ENCODE measurements at regions not wholly inside any gene's neighbourhood (a gene's known extent, or its start where the extent isn't known, plus 50 kb on each side); places are given as distances from the start of the nearest gene placed in this dataset.

GRCh38 chr1:55364216-55364615 lies 149.1 kb upstream of the USP24 start:
- no peak for TF ChIP-seq CTCF (IDR thresholded peaks at IDR 0.05; ENCODE audit: insufficient read depth, low read length)
- no peak for TF ChIP-seq POLR2AphosphoS5 (IDR thresholded peaks at IDR 0.05; ENCODE audit: low read depth)
